Stimulated activated CD4-positive, alpha-beta T cell treated with anti-CD3 and anti-CD28 coated beads, Interleukin-2, amount 100 ng/mL, for 4 hours (primary cell): ENCODE measurements at regions not wholly inside any gene's neighbourhood (a gene's known extent, or its start where the extent isn't known, plus 50 kb on each side); places are given as distances from the start of the nearest gene placed in this dataset.

ENCODE experiments used
- DNase-seq: peaks from one replicate; pipeline ENCODE4 v3.0.0-alpha.2; 2020; ENCODE audit warnings: low read depth

GRCh38 chr6:104064876-104065275 lies 794.8 kb downstream of the HACE1 start:
- DNase-seq = no peak

GRCh38 chr6:104050455-104050854 lies 809.3 kb downstream of the HACE1 start:
- no peak for DNase-seq

DNA sequence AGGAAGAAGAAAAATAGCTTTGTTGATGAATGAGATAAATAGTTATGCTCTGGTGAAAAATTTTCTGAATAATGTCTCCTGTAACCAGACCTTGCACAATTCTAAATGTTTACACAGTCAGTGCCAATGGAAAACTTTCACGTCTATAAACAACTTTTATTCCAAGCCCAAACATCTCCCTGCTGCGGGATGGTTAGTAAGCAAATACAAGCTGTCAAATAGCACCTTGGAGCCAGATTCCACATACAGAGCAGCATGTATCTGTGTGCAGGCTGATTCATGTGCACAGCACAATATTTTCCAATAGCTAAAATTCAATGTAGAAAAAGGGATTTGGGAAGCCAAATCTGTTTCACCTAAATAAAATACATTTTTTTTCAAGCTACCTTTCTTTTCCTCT lies 813.3 kb downstream of the HACE1 start:
- no peak for DNase-seq

DNA sequence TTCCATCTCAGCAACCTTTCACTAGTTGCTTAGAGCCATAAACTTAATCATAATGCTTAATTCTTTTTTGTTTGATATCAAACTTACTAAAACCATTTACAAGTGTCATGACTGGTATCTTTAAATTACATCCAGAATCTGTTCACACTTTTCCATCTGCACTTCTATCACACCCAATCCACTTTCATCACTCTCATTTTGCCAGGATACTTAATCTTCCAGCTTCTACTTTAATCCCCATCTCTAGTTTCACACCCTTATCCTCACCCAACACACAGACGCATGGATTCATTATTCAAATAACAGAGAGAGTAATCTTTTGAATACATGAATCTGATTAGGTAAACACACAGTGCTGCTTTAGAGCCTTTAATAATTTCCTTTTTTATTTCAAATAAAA lies 828.4 kb downstream of the HACE1 start:
- DNase-seq = no peak

DNA sequence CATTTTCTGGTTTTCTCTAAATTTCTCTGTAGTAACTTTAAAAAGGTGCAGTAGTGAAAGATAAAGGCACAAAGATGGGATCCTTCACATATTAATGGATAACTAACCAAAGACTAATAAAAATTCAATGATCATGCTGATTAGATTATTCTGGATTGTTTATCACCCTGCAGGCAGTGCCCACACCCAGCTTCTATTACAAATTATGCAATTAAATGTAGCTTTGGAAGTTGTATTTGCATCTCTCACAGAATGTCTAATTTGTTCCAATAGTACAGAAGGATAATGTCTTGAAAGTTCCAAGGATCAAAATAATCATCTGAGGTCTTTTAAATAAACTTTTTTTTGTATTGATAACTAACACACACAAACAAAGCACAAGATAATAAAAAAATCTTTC lies 837.6 kb downstream of the HACE1 start:
- DNase-seq = no peak

DNA sequence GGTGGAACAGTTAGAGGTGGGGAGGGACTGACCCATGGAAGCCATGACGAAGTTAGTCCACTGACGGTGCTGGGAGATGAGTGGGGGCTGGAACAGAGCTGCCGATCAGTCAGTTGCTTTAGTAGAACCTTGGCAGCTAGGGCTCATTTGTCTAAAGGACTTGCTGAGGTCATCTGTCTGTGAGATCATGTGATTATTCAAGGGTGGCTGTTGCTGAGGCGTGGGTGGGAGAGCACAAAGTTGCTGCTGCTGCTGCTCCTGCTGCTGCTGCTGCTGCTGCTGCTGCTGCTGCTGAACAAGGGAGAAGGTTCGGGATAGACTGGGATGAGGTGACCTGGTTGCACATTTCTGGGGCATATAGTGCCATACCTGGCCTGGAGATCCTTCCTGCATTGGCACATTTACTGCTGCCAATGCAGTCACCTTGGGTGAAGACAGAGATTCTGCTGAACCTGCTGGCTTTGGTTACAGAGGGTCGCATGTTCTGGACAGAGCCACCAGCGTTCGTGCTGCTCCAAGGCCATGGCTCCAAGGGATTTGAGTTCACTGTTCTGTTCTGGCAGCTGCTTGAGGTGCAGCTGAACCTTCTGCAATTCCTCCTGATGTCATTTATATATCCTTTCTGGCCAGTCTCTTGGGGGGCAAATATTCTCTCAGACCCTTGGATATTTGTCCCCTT lies 840.5 kb downstream of the HACE1 start:
- no peak for DNase-seq

DNA sequence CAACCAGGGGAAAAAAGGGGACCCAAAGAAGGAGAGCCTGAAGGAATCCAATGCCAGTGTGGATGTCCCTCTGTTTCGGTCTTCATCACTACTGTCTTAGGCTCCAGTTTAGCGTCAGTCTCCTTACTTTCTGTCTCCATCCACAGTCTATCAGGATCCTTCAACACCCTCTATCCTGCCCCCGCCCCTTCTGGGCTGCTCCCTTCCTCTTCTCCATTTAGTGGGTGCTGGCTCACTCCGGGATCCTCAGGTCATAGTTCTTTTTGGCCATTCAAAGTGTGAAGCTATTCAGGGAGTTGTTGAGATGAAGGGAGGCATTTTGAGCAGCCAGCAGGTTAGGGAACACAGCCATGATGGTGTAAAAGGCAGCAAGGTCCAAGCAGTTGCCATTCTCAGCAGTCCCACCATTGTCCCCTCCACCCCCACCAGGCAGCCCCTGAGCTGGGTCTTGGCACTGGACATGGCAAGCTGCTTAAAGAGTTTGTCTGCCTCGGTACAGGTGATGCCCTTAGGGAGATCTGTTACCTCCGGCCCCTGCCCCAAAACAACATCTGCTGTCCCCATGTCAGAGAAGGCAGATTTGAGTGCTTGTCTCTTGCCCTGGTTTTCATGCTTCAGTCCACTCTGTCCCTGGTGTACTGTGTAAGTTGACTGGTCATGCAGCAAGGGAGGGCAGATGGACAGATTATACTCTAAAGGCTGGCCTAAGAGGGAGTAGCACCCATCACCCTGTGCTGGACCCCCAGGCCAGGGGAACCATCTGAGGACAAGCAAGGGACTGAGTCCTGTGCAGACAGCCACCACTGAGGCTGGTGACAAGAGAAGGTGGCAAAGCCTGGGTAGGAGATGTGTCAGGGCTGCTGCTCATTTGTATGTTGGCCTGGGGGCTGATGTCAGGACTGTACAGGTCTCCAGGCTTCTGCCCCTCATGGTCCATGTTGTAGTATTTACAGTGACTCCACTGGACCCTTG lies 842.0 kb downstream of the HACE1 start:
- no peak for DNase-seq

- no peak for DNase-seq
Measured at GRCh38 chr6:104014163-104014959, 845.4 kb downstream of the HACE1 start.

- no peak for DNase-seq
Measured at GRCh38 chr6:104013312-104013971, 846.3 kb downstream of the HACE1 start.

DNA sequence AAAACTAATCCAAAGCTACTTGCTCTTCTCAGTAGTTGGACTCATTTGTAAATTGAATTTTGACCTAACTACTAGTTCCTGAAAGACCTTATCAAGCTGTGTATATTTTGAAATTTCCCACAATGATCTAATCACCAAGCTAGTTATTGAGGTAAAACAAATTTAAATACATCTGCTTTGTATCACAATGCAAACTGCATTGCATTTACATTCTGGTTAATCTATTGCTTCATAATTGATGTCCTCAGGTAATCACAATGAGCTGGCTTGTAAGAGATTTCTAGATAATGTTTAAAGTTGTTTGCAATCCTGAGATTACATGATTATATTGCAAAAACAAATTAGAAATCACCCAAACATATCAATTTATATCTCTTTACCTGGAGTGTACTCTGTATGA lies 848.8 kb downstream of the HACE1 start:
- DNase-seq = no peak

- DNase-seq = no peak
Measured at GRCh38 chr6:104003803-104004516, 855.8 kb downstream of the HACE1 start.

DNA sequence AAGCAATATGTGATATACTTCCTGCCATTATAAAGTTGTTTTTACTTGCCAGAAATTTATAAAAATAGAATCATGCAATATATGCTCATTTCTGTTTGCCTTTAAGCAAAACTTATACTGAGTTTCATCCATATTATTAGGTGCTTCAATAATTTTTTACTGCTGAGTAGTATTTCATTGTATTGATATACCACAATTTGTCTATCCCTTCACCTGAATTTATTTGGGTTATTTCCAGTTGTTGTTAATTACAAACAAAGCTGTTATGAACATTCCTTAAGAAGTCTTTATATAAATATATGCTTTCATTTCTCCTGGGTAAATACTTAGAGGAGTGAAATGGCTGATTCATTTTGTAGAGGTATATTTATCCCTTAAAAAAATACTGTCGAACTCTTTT lies 864.1 kb downstream of the HACE1 start:
- DNase-seq = no peak

DNA sequence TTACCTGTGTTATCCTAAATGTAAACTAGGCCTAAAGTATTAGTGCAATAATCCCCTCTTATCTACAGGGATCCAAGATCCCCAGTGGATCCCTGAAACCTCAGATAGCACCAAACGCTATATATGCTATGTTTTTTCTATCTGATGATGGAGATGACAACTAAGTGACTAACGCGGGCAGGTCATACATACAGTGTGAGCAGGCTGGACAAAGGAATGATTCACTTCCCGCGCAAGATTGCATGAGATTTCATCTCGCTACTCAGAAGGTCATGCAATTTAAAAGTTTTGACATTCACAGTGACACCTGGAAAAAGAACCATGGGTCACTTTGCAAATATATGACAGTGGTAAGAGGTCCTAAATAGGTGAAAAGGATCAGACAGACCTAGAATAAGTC lies 875.9 kb downstream of the HACE1 start:
- no peak for DNase-seq

DNA sequence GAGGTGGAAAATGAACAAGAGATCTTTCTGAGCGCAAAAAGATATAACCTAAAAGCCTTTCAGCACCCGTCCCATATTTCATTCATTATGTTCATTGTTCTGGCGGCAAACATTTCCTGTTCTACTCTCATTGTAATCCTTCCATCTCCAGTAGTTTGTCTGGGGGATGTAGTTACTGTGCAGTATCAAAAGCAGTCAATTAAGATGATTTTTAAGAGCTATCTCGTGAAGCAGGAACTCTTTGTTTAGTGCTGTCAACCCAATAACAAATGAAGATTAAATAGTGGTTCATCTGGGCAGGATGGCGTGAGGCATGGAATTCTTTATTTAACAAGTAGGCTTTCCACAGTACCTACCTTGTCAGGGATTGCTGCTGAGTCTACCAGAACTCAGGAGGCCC lies 876.7 kb downstream of the HACE1 start:
- DNase-seq = no peak

DNA sequence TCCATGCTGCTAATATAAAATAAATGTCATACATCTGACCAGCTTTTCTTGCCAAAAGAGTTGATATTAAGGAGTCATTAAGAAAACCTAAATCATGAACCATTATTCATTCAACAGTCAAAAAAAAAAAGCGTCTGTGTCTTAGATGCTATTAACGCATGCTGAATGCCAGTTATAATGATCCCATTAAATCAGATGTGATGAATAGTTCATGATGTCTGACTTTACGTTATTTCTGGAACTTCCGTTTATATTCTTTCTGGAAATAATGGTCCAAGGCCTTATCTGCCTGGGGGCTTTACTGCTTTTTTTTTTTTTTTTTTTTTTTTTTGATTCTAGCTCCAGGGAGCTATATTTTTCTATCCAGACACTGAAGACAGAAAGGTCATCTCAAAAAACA lies 877.1 kb downstream of the HACE1 start:
- DNase-seq = no peak

DNA sequence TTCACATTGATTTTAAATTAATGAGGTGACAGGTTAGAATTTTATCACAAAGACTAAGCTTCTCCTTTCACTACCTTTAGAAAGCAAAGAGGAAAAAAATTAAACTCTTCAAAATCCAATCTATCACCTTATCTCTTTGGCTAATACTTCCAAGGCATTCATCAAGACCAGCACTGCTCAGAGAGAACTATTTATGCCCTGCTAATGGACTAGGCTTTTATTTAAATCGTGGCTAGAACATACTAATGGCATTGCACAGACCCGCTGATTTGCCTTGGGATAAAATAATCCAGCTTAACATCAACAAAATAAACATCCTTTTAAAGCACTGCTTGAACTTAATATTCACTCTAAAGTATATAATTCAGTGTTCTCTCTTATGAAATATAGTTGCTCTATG lies 880.4 kb downstream of the HACE1 start:
- no peak for DNase-seq

GRCh38 chr6:103937389-103937788 lies 922.3 kb downstream of the HACE1 start:
- no peak for DNase-seq

DNA sequence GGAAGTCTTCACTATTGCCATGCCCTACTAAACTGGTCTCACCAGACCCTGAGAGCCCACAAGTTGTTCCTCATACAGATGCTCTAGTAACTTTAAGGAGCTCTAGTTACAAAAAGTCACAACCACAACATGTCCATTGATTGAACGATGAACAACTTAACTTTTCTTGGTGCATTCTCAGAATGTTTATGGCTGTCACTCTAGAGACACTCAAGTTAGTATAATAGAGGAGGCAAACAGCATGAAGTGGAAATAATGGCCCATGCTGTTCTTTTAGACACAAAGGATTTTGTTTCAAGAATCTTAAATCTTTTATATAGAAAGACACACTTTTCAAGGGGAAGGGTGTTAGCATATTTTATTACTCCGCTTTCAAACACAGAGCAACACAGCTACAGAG lies 934.4 kb downstream of the HACE1 start:
- DNase-seq = no peak

- DNase-seq = no peak
Measured at GRCh38 chr6:103910018-103910417, 949.7 kb downstream of the HACE1 start.

GRCh38 chr6:103908898-103909297 lies 950.8 kb downstream of the HACE1 start:
- DNase-seq = no peak

GRCh38 chr6:103895136-103895535 lies 964.6 kb downstream of the HACE1 start:
- DNase-seq = no peak
